IMR-90 (cell line): ENCODE measurements at regions not wholly inside any gene's neighbourhood (a gene's known extent, or its start where the extent isn't known, plus 50 kb on each side); places are given as distances from the start of the nearest gene placed in this dataset.

Experiments used
- ATAC-seq: fragments of 200-7000 bp; cut with Tn5 transposase; 2 replicates; pipeline ENCODE4 v1.9.1; 2020; ENCODE audit warnings: low read depth, mild to moderate bottlenecking, moderate library complexity
- BruUV-seq: library from RNA; stranded (reverse); fragments of 400-500 nt; replicated peaks from 2 replicates; lab custom pipeline; 2021; lab: Mats Ljungman, UMichigan
- CTCF ChIA-PET: fragments of 300-600 bp; formaldehyde crosslinking; extraction: SDS; loops from one replicate; lab custom pipeline; 2021; ENCODE audit warnings: antibody characterized with exemption; lab: Yijun Ruan, JAX
- POLR2A ChIA-PET: fragments of 300-600 bp; sonication (Branson Sonifier 250); formaldehyde crosslinking; loops from one replicate; lab custom pipeline; 2022; ENCODE audit warnings: antibody characterized with exemption; ENCODE audit not compliant: unreplicated experiment; lab: Charles Lee
- DNase-seq: peaks from one replicate; pipeline ENCODE4 v3.0.0; 2013
- H2AFZ ChIP-seq: replicated peaks from 2 replicates; pipeline ENCODE3; 2013; ENCODE audit warnings: low read length, mild to moderate bottlenecking; ENCODE audit not compliant: poor library complexity
- H2AK5ac ChIP-seq: 2 replicates; pipeline ENCODE4 v1.6.1; 2013; ENCODE audit warnings: low read depth, low read length, inconsistent platforms
- H2AK9ac ChIP-seq: replicated peaks from 2 replicates; pipeline ENCODE3; 2013; ENCODE audit warnings: mild to moderate bottlenecking, low read depth, low read length, moderate library complexity; ENCODE audit not compliant: poor library complexity
- H2BK120ac ChIP-seq: 2 replicates; pipeline ENCODE4 v1.6.1; 2013; ENCODE audit warnings: low read depth, low read length, inconsistent platforms
- H2BK15ac ChIP-seq: 3 replicates; pipeline ENCODE4 v1.6.1; 2013; ENCODE audit warnings: low read depth, low read length, inconsistent platforms
- H2BK20ac ChIP-seq: 2 replicates; pipeline ENCODE4 v1.6.1; 2013; ENCODE audit warnings: low read depth, mild to moderate bottlenecking, inconsistent platforms, low read length, moderate library complexity
- H2BK5ac ChIP-seq: 2 replicates; pipeline ENCODE4 v1.6.1; 2013; ENCODE audit warnings: mild to moderate bottlenecking, low read depth, low read length, inconsistent platforms; ENCODE audit not compliant: poor library complexity, severe bottlenecking
- H3K14ac ChIP-seq: replicated peaks from 2 replicates; pipeline ENCODE4 v1.6.1; 2013; ENCODE audit warnings: low read depth, low read length, inconsistent platforms
- H3K18ac ChIP-seq: 2 replicates; pipeline ENCODE4 v1.6.1; 2013; ENCODE audit warnings: low read depth, low read length, control low read depth
- H3K23ac ChIP-seq: 2 replicates; pipeline ENCODE4 v1.6.1; 2013; ENCODE audit warnings: low read depth, low read length, inconsistent platforms
- H3K27ac ChIP-seq: 2 replicates; pipeline ENCODE4 v1.5.1; 2013; ENCODE audit warnings: mild to moderate bottlenecking, control low read depth, low read length; ENCODE audit not compliant: insufficient read depth
- H3K27me3 ChIP-seq: 2 replicates; pipeline ENCODE4 v1.6.1; 2013; ENCODE audit warnings: low read length; ENCODE audit not compliant: control insufficient read depth, insufficient read depth
- H3K36me3 ChIP-seq: 2 replicates; pipeline ENCODE4 v1.6.1; 2013; ENCODE audit warnings: low read length, mixed read lengths; ENCODE audit not compliant: control insufficient read depth, insufficient read depth
- H3K4ac ChIP-seq: 2 replicates; pipeline ENCODE4 v1.6.1; 2013; ENCODE audit warnings: low read depth, low read length, inconsistent platforms
- H3K4me1 ChIP-seq: 2 replicates; pipeline ENCODE4 v1.6.1; 2013; ENCODE audit warnings: low read length, mixed read lengths; ENCODE audit not compliant: control insufficient read depth, insufficient read depth
- H3K4me2 ChIP-seq: 2 replicates; pipeline ENCODE4 v1.6.1; 2013; ENCODE audit warnings: low read depth, mild to moderate bottlenecking, control low read depth, low read length, moderate library complexity
- H3K4me3 ChIP-seq: 2 replicates; pipeline ENCODE4 v1.5.1; 2013; ENCODE audit warnings: low read depth, mild to moderate bottlenecking, control low read depth, low read length, moderate library complexity; ENCODE audit not compliant: insufficient read depth
- H3K56ac ChIP-seq: 2 replicates; pipeline ENCODE4 v1.6.1; 2013; ENCODE audit warnings: low read length, inconsistent platforms; ENCODE audit not compliant: insufficient read depth; ENCODE audit errors: extremely low read depth
- H3K79me1 ChIP-seq, 2 experiments: 2 replicates each; pipeline ENCODE4 v1.6.1; 2013; ENCODE audit warnings: low read length in 2 of 2, inconsistent platforms in 1 of 2, low read depth in 1 of 2
- H3K9ac ChIP-seq: 2 replicates; pipeline ENCODE4 v1.6.1; 2013; ENCODE audit warnings: low read depth, low read length, control low read depth
- H3K9me1 ChIP-seq: 2 replicates; pipeline ENCODE4 v1.6.1; 2013; ENCODE audit warnings: low read length, inconsistent platforms; ENCODE audit not compliant: insufficient read depth
- H3K9me3 ChIP-seq: 2 replicates; pipeline ENCODE4 v1.6.1; 2013; ENCODE audit warnings: low read length; ENCODE audit not compliant: control insufficient read depth, insufficient read depth
- H4K20me1 ChIP-seq: 2 replicates; pipeline ENCODE4 v1.6.1; 2013; ENCODE audit warnings: low read length, inconsistent platforms; ENCODE audit not compliant: insufficient read depth
- H4K5ac ChIP-seq: 2 replicates; pipeline ENCODE4 v1.6.1; 2013; ENCODE audit warnings: mild to moderate bottlenecking, low read depth, low read length, control low read depth
- H4K8ac ChIP-seq, 2 experiments: 2 replicates each; pipeline ENCODE4 v1.6.1; 2013; ENCODE audit warnings: low read depth in 2 of 2, low read length in 2 of 2, control low read depth in 1 of 2, inconsistent platforms in 1 of 2
- H4K91ac ChIP-seq: 2 replicates; pipeline ENCODE4 v1.6.1; 2013; ENCODE audit warnings: low read depth, low read length, inconsistent platforms; ENCODE audit not compliant: insufficient read depth
- BHLHE40 ChIP-seq: fragments of 150-350 bp; IDR thresholded peaks from 2 replicates; pipeline ENCODE4 v1.6.1; 2016; ENCODE audit warnings: mild to moderate bottlenecking, low read depth, low read length
- CEBPB ChIP-seq: IDR thresholded peaks from 2 replicates; pipeline ENCODE4 v1.6.1; 2012; ENCODE audit warnings: low read depth, low read length, improper control_type of control experiment
- CHD1 ChIP-seq: IDR thresholded peaks from 2 replicates; pipeline ENCODE4 v1.6.1; 2012; ENCODE audit warnings: low read depth, low read length, improper control_type of control experiment
- ELK1 ChIP-seq: fragments of 150-350 bp; IDR thresholded peaks from 2 replicates; pipeline ENCODE4 v1.6.1; 2016; ENCODE audit warnings: low read depth, mild to moderate bottlenecking, low read length, moderate library complexity, borderline replicate concordance
- FOS ChIP-seq: fragments of 150-350 bp; IDR thresholded peaks from 2 replicates; pipeline ENCODE4 v1.6.1; 2016; ENCODE audit warnings: low read depth, low read length
- MAFK ChIP-seq: IDR thresholded peaks from 2 replicates; pipeline ENCODE4 v1.6.1; 2012; ENCODE audit warnings: low read depth, low read length, improper control_type of control experiment
- MAZ ChIP-seq: IDR thresholded peaks from 2 replicates; pipeline ENCODE4 v1.6.1; 2012; ENCODE audit warnings: low read depth, mild to moderate bottlenecking, low read length, improper control_type of control experiment, moderate library complexity, borderline replicate concordance
- MXI1 ChIP-seq: IDR thresholded peaks from 2 replicates; pipeline ENCODE4 v1.6.1; 2012; ENCODE audit warnings: low read depth, mild to moderate bottlenecking, low read length, moderate library complexity, borderline replicate concordance
- NFE2L2 ChIP-seq: fragments of 150-350 bp; IDR thresholded peaks from 2 replicates; pipeline ENCODE4 v1.6.1; 2016; ENCODE audit warnings: low read depth, mild to moderate bottlenecking, low read length
- POLR2A ChIP-seq: IDR thresholded peaks from 2 replicates; pipeline ENCODE4 v1.6.1; 2012; ENCODE audit warnings: mild to moderate bottlenecking, low read depth, low read length
- RAD21 ChIP-seq: IDR thresholded peaks from 2 replicates; pipeline ENCODE4 v1.6.1; 2012; ENCODE audit warnings: low read length, improper control_type of control experiment
- RCOR1 ChIP-seq: IDR thresholded peaks from 2 replicates; pipeline ENCODE4 v1.6.1; 2012; ENCODE audit warnings: mild to moderate bottlenecking, low read length, improper control_type of control experiment; ENCODE audit not compliant: insufficient replicate concordance
- RFX5 ChIP-seq: IDR thresholded peaks from 2 replicates; pipeline ENCODE4 v1.8.0; 2012; ENCODE audit warnings: low read depth, mild to moderate bottlenecking, low read length, moderate library complexity
- SMC3 ChIP-seq: fragments of 150-350 bp; IDR thresholded peaks from 2 replicates; pipeline ENCODE4 v1.6.1; 2016; ENCODE audit warnings: low read depth, mild to moderate bottlenecking, antibody characterized with exemption, low read length, moderate library complexity
- USF2 ChIP-seq: fragments of 150-350 bp; IDR thresholded peaks from 2 replicates; pipeline ENCODE4 v1.6.1; 2017; ENCODE audit warnings: mild to moderate bottlenecking, antibody characterized with exemption, low read length, low read depth
- WGBS, 2 experiments: methylation state at CpG; one replicate each; pipeline versions ENCODE4 v1.1.5 to v1.1.7; 2013; ENCODE audit warnings: missing lambda C conversion rate in 2 of 2; ENCODE audit not compliant: insufficient read length in 1 of 2; ENCODE audit errors: extremely low coverage in 2 of 2; 5-methylcytosine and 5-hydroxymethylcytosine counted together
- dilution Hi-C: fragments of 300-500 bp; cut with HindIII; formaldehyde crosslinking; loops from one replicate; pipeline ENCODE4 v1.14.3; 2018; ENCODE audit warnings: low sequenced_read_pairs; ENCODE audit not compliant: unreplicated experiment
- in situ Hi-C: fragments of 300-500 bp; cut with MboI; formaldehyde crosslinking; loops from 3 replicates; pipeline ENCODE4 v1.14.3; 2019; ENCODE audit warnings: low sequenced_read_pairs, inconsistent platforms, mixed read lengths
- intact Hi-C: fragments of 100-400 bp; cut with micrococcal nuclease; formaldehyde crosslinking; loops from 2 replicates; pipeline ENCODE4 v1.10.0; 2022
- TF ChIP-seq, protein P1 (sequence below): conservative IDR thresholded peaks from 2 replicates; pipeline ENCODE4 v1.5.1; 2012; ENCODE audit warnings: mild to moderate bottlenecking, low read depth, low read length, improper control_type of control experiment

- Histone ChIP-seq H2BK120ac (no peak overlapping the region), H3K9me1 (no peaks in the 10 kb centered on the region), H3K4me3 (no peak overlapping the region), H4K8ac (no peak overlapping the region), H3K4me2 (no peak overlapping the region), H3K56ac (no peak overlapping the region), H3K14ac (no peak overlapping the region), H4K5ac (no peak overlapping the region), H3K9ac (no peak overlapping the region), H3K27ac (no peak overlapping the region), H3K4ac (no peak overlapping the region), H2AK9ac (no peak overlapping the region), H2AFZ (no peak overlapping the region), H2BK15ac (no peak overlapping the region), H3K27me3 (no peaks in the 10 kb centered on the region), H3K79me1 (no peaks in the 10 kb centered on the region), H3K36me3 (no peaks in the 10 kb centered on the region), H3K23ac (no peak overlapping the region), H4K91ac (no peak overlapping the region), H2BK5ac (no peak overlapping the region), H3K18ac (no peak overlapping the region), H3K4me1 (no peaks in the 10 kb centered on the region), H2AK5ac (no peak overlapping the region), H2BK20ac (no peak overlapping the region), H4K20me1 (no peaks in the 10 kb centered on the region), H3K9me3 (peaks cover 2% of the 10 kb centered on the region; the same call in 1 of the 2 replicates)
- TF ChIP-seq RAD21 (no peak), BHLHE40 (no peak), FOS (no peak), USF2 (no peak), SMC3 (no peak), NFE2L2 (no peak), MAFK (no peak), MXI1 (no peak), MAZ (no peak), POLR2A (no peak), ELK1 (no peak), RFX5 (no peak), RCOR1 (no peak), CEBPB (no peak), CHD1 (no peak)
- TF ChIP-seq, protein P1, sequence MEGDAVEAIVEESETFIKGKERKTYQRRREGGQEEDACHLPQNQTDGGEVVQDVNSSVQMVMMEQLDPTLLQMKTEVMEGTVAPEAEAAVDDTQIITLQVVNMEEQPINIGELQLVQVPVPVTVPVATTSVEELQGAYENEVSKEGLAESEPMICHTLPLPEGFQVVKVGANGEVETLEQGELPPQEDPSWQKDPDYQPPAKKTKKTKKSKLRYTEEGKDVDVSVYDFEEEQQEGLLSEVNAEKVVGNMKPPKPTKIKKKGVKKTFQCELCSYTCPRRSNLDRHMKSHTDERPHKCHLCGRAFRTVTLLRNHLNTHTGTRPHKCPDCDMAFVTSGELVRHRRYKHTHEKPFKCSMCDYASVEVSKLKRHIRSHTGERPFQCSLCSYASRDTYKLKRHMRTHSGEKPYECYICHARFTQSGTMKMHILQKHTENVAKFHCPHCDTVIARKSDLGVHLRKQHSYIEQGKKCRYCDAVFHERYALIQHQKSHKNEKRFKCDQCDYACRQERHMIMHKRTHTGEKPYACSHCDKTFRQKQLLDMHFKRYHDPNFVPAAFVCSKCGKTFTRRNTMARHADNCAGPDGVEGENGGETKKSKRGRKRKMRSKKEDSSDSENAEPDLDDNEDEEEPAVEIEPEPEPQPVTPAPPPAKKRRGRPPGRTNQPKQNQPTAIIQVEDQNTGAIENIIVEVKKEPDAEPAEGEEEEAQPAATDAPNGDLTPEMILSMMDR: no peak
- 73% methylated on average over 2 of the region's 3 CpGs; no CpG with 5 or more reads in 1 of the 2 experiments for WGBS, 2 experiments
- BruUV-seq: no TSS peak
- intact Hi-C loops: no loop called here
- in situ Hi-C loops: no loop called here
- ChIA-PET CTCF (no interaction called here), POLR2A (interaction anchor here (0.7 kb wide), 1 partner anchor 9 kb away, joined by 4 read pairs; no protein-coding TSS in a partner anchor)
- DNase-seq: no peak
- dilution Hi-C loops: no loop called here
- no peak for ATAC-seq
Observed at GRCh38 chr5:68381909-68382308, 166.4 kb downstream of the PIK3R1 start.
